ENCODE measurements at regions not wholly inside any gene's neighbourhood (a gene's known extent, or its start where the extent isn't known, plus 50 kb on each side); places are given as distances from the start of the nearest gene placed in this dataset.

DNA sequence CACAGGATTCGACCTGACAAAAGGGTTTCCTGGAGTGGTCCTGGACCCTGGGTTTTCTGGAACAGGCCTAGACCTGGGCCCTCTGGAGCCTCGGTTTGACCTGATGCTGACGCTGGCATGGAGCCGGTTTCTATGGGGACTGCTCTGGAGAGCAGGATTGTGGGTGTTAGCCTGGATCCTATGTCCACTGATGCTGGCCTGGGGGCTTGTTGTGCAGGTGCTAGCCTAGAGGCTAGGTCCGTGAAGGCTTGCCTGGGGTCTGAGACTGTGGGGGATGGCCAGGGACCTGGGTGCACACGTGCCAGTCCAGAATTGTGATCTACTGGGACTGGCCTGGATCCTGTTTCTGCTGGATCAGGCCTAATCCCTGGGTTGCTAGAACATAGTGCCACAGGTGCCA, 173.1 kb downstream of the TMEM47 start:
- TF ChIP-seq EZH2phosphoT487 (IDR thresholded peaks at IDR 0.05; ENCODE audit: unreplicated experiment) (no peak), EZH2 (IDR thresholded peaks at IDR 0.05; ENCODE audit: low read depth, unreplicated experiment) (no peak), POLR2AphosphoS5 (IDR thresholded peaks at IDR 0.05; ENCODE audit: low read depth) (no peak), ZNF331 (CRISPR knock-in tag; IDR thresholded peaks at IDR 0.05; ENCODE audit: low read depth) (no peak), NANOG (IDR thresholded peaks at IDR 0.05; ENCODE audit: borderline replicate concordance) (no peak), ZNF114 (CRISPR knock-in tag; IDR thresholded peaks at IDR 0.05) (no peak), CREB1 (CRISPR knock-in tag; IDR thresholded peaks at IDR 0.05; ENCODE audit: low read depth) (no peak), JUNB (IDR thresholded peaks at IDR 0.05; ENCODE audit: unreplicated experiment) (no peak), STAT1 (IDR thresholded peaks at IDR 0.05; ENCODE audit: unreplicated experiment) (no peak)
- TF ChIP-seq, protein P1, sequence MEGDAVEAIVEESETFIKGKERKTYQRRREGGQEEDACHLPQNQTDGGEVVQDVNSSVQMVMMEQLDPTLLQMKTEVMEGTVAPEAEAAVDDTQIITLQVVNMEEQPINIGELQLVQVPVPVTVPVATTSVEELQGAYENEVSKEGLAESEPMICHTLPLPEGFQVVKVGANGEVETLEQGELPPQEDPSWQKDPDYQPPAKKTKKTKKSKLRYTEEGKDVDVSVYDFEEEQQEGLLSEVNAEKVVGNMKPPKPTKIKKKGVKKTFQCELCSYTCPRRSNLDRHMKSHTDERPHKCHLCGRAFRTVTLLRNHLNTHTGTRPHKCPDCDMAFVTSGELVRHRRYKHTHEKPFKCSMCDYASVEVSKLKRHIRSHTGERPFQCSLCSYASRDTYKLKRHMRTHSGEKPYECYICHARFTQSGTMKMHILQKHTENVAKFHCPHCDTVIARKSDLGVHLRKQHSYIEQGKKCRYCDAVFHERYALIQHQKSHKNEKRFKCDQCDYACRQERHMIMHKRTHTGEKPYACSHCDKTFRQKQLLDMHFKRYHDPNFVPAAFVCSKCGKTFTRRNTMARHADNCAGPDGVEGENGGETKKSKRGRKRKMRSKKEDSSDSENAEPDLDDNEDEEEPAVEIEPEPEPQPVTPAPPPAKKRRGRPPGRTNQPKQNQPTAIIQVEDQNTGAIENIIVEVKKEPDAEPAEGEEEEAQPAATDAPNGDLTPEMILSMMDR (conservative IDR thresholded peaks at IDR 0.05; ENCODE audit: low read depth in 2 of 2), result no peak
- TF ChIP-seq, protein P2, sequence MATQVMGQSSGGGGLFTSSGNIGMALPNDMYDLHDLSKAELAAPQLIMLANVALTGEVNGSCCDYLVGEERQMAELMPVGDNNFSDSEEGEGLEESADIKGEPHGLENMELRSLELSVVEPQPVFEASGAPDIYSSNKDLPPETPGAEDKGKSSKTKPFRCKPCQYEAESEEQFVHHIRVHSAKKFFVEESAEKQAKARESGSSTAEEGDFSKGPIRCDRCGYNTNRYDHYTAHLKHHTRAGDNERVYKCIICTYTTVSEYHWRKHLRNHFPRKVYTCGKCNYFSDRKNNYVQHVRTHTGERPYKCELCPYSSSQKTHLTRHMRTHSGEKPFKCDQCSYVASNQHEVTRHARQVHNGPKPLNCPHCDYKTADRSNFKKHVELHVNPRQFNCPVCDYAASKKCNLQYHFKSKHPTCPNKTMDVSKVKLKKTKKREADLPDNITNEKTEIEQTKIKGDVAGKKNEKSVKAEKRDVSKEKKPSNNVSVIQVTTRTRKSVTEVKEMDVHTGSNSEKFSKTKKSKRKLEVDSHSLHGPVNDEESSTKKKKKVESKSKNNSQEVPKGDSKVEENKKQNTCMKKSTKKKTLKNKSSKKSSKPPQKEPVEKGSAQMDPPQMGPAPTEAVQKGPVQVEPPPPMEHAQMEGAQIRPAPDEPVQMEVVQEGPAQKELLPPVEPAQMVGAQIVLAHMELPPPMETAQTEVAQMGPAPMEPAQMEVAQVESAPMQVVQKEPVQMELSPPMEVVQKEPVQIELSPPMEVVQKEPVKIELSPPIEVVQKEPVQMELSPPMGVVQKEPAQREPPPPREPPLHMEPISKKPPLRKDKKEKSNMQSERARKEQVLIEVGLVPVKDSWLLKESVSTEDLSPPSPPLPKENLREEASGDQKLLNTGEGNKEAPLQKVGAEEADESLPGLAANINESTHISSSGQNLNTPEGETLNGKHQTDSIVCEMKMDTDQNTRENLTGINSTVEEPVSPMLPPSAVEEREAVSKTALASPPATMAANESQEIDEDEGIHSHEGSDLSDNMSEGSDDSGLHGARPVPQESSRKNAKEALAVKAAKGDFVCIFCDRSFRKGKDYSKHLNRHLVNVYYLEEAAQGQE (IDR thresholded peaks at IDR 0.05; ENCODE audit: unreplicated experiment), result no peak
- TF ChIP-seq, protein P3, sequence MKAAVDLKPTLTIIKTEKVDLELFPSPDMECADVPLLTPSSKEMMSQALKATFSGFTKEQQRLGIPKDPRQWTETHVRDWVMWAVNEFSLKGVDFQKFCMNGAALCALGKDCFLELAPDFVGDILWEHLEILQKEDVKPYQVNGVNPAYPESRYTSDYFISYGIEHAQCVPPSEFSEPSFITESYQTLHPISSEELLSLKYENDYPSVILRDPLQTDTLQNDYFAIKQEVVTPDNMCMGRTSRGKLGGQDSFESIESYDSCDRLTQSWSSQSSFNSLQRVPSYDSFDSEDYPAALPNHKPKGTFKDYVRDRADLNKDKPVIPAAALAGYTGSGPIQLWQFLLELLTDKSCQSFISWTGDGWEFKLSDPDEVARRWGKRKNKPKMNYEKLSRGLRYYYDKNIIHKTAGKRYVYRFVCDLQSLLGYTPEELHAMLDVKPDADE (IDR thresholded peaks at IDR 0.05), result no peak

Data from GM23338 (cell line).